Type B pancreatic cell (in vitro differentiated cells): ENCODE measurements at regions not wholly inside any gene's neighbourhood (a gene's known extent, or its start where the extent isn't known, plus 50 kb on each side); places are given as distances from the start of the nearest gene placed in this dataset.

Experiments used
- DNase-seq: peaks from one replicate; pipeline ENCODE4 v3.0.0; 2021; ENCODE audit warnings: mixed read lengths; ENCODE audit not compliant: unreplicated experiment; ENCODE audit errors: extremely low spot score
- H3K27ac Mint-ChIP-seq: 2 replicates; pipeline ENCODE4 v1.8.0; 2021; ENCODE audit warnings: mild to moderate bottlenecking, mixed read lengths
- H3K27me3 Mint-ChIP-seq: 2 replicates; pipeline ENCODE4 v1.8.0; 2021; ENCODE audit warnings: mixed read lengths
- H3K36me3 Mint-ChIP-seq: 2 replicates; pipeline ENCODE4 v1.8.0; 2021; ENCODE audit warnings: mixed read lengths
- H3K4me1 Mint-ChIP-seq: one replicate; pipeline ENCODE4 v1.8.0; 2021; ENCODE audit warnings: mixed read lengths; ENCODE audit not compliant: unreplicated experiment
- H3K4me3 Mint-ChIP-seq: 2 replicates; pipeline ENCODE4 v1.8.0; 2021; ENCODE audit warnings: mild to moderate bottlenecking, mixed read lengths
- H3K9me3 Mint-ChIP-seq: 2 replicates; pipeline ENCODE4 v1.8.0; 2021; ENCODE audit warnings: mixed read lengths
- TF ChIP-seq, protein P1 (sequence below): fragments of 200-600 bp; sonication (generic); conservative IDR thresholded peaks from 2 replicates; pipeline ENCODE4 v1.5.0; 2021; ENCODE audit warnings: antibody characterized with exemption, mild to moderate bottlenecking

DNA sequence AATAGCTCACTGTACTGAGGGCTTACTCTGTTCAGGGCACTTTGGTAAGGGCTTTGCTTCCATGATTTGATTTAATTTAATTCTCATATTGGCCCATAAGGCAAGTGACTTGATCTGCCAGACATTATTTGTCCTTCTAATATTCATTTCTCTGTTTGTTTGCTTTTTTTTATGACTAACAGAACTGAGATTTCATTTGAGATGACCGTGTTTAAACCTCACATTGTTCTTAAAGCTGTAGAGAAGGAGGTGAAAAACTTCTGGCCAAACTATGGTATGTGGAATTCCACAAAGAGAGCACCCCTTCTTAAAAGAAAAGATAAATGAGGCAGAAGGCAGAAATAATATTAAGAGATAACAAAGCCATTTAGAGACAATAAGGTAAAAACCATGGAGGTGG is 775.6 kb upstream of the ACO1 start:
- TF ChIP-seq, protein P1, sequence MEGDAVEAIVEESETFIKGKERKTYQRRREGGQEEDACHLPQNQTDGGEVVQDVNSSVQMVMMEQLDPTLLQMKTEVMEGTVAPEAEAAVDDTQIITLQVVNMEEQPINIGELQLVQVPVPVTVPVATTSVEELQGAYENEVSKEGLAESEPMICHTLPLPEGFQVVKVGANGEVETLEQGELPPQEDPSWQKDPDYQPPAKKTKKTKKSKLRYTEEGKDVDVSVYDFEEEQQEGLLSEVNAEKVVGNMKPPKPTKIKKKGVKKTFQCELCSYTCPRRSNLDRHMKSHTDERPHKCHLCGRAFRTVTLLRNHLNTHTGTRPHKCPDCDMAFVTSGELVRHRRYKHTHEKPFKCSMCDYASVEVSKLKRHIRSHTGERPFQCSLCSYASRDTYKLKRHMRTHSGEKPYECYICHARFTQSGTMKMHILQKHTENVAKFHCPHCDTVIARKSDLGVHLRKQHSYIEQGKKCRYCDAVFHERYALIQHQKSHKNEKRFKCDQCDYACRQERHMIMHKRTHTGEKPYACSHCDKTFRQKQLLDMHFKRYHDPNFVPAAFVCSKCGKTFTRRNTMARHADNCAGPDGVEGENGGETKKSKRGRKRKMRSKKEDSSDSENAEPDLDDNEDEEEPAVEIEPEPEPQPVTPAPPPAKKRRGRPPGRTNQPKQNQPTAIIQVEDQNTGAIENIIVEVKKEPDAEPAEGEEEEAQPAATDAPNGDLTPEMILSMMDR, result no peak
- Mint-ChIP-seq H3K27ac (no peak overlapping the region), H3K27me3 (no peaks in the 10 kb centered on the region), H3K4me1 (no peaks in the 10 kb centered on the region), H3K4me3 (no peak overlapping the region), H3K36me3 (no peaks in the 10 kb centered on the region), H3K9me3 (no peaks in the 10 kb centered on the region)
- DNase-seq, result no peak

DNA sequence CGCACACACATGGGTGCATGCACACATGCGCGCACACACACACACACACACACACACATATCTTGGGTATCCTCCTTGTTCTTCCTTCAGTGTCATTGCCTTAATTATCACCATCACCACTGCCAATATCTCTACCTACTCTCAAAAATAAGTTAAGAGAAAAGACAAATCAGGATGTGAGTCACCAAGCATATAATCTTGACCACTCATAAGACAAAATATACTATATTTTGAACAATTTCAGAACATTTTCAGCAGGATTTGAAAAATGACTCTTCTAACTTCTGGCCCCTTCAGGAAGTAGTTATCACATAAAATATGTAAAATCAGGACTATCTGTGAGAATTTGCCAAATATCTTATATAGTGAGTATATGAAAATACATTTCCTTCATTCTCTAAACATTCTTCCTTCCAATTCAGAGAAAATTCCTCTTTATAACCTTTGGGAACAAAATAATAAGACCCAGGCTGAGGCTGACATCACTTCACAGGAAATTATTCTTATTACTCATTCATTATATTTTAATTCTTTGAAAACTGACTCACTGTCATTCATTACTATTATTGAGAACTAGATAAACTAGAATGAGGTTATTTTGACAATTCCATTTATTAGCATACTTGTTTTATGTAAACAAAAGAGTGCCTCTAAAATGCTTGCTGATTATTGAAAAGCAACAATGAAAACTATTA is 772.0 kb upstream of the ACO1 start:
- TF ChIP-seq, protein P1, result no peak
- no peaks in the 10 kb centered on the region for H3K4me1 Mint-ChIP-seq
- H3K9me3 Mint-ChIP-seq, result no peaks in the 10 kb centered on the region
- no peak for DNase-seq
- H3K36me3 Mint-ChIP-seq, result no peaks in the 10 kb centered on the region
- no peaks in the 10 kb centered on the region for H3K27me3 Mint-ChIP-seq
- no peak overlapping the region for H3K4me3 Mint-ChIP-seq
- no peak overlapping the region for H3K27ac Mint-ChIP-seq

DNA sequence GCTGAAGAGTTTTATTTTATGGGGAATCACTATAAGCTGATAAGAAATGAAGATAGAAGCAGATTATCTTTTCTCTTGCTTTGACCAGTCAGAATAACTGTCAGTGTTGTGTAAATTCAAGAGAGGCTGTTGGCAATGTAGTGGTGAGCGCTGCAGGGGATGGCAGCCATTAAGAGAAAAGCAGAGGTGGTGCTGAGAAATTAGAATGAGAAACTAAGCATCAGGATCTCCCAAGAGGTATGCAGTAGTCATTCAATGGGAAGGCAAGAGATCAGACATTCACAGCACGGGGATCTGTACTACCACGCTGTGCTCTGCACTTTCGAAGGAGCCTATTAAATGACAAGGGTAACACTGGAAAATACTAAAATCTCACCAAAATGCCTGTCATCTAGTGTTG is 768.5 kb upstream of the ACO1 start:
- TF ChIP-seq, protein P1, result no peak
- Mint-ChIP-seq H3K4me3 (no peak overlapping the region), H3K4me1 (no peaks in the 10 kb centered on the region), H3K9me3 (no peaks in the 10 kb centered on the region), H3K27me3 (no peaks in the 10 kb centered on the region), H3K36me3 (no peaks in the 10 kb centered on the region), H3K27ac (no peak overlapping the region)
- DNase-seq, result no peak

DNA sequence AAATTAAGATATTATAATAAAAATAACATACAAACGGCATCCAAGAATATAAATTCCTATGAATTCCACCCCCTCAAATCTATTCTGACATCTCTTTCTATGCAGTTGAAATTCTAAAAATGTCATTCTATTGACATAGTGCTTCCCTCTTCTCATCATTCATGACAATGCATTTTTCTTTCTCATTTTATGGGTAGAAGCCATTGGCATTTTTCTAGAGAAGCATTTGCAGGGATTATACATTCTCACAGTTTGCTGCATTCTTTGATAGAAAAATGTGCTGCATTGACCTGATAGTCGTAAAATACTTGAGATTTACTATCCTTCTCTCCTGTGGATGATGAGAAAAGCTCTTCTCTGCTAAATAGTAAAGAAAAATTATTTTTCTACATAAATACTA is 760.9 kb upstream of the ACO1 start:
- TF ChIP-seq, protein P1, result no peak
- no peaks in the 10 kb centered on the region for H3K27me3 Mint-ChIP-seq
- H3K9me3 Mint-ChIP-seq, result no peaks in the 10 kb centered on the region
- no peak for DNase-seq
- H3K4me1 Mint-ChIP-seq, result no peaks in the 10 kb centered on the region
- no peak overlapping the region for H3K4me3 Mint-ChIP-seq
- no peak overlapping the region for H3K27ac Mint-ChIP-seq
- no peaks in the 10 kb centered on the region for H3K36me3 Mint-ChIP-seq

DNA sequence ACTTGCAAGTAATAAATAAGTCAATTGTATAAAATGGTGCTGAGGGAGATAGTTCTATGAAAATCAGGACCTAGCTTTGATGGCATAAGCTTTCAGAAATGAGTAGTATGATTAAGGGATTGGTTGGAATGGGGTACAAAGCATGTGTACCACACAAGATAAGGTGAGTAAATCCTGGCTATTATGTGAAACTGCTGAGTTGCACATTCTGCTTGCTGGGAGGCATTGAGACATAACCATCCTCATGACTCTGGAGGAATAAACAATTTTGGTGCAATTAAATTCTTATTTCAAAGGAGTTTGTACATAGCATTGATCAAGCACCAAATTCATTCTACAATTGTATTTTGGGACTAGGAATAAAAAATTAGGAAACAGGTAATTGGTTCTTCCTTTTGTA is 755.2 kb upstream of the ACO1 start:
- no peak overlapping the region for H3K27ac Mint-ChIP-seq
- DNase-seq, result no peak
- H3K4me1 Mint-ChIP-seq, result no peaks in the 10 kb centered on the region
- no peak overlapping the region for H3K4me3 Mint-ChIP-seq
- TF ChIP-seq, protein P1, result no peak
- no peaks in the 10 kb centered on the region for H3K9me3 Mint-ChIP-seq
- no peaks in the 10 kb centered on the region for H3K36me3 Mint-ChIP-seq
- H3K27me3 Mint-ChIP-seq, result no peaks in the 10 kb centered on the region

DNA sequence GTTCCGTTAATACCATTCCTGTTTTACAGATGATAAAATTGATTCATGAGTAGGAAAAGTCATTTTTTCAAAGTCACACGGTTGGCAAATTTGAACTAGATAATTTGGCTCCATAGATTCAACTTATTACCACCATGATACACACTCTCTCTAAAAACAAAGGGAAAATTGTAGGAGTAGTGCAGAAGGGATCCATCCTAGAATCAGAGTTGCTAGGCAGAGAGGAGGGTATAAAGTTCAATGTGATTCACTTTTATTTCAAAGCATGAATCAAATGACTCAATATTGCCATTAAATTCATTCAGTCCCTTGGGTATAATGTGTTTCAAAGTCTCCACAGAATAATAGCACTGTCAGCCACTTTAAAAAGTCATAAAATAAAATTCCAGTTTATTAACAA is 747.2 kb upstream of the ACO1 start:
- no peak overlapping the region for H3K27ac Mint-ChIP-seq
- no peaks in the 10 kb centered on the region for H3K9me3 Mint-ChIP-seq
- TF ChIP-seq, protein P1, result no peak

More for the DNA sequence above, 747.2 kb upstream of the ACO1 start:
- Mint-ChIP-seq H3K4me3 (no peak overlapping the region), H3K36me3 (no peaks in the 10 kb centered on the region), H3K4me1 (no peaks in the 10 kb centered on the region), H3K27me3 (peaks cover 3% of the 10 kb centered on the region)
- no peak for DNase-seq
